GM21360 (cell line): ENCODE measurements at regions not wholly inside any gene's neighbourhood (a gene's known extent, or its start where the extent isn't known, plus 50 kb on each side); places are given as distances from the start of the nearest gene placed in this dataset.
A peak's percentile ranks its signal among the peaks of the same experiment; 100 is the strongest.
"Not testable (repeated sequence)": the region's sequence is repeated elsewhere in the genome, so short reads cannot be mapped to it uniquely, and the experiment has no call there.

Experiments used
- ATAC-seq: cut with Tn5 transposase; IDR thresholded peaks from one replicate; pipeline ENCODE4 v1.9.1; 2021; ENCODE audit warnings: mild to moderate bottlenecking, moderate library complexity; ENCODE audit not compliant: unreplicated experiment

- ATAC-seq, result no peak
These were observed 1000.0 kb downstream of the ADGRL2 start for GRCh38 chr1:82800721-82801120.

GRCh38 chr1:82799261-82799660 is 998.5 kb downstream of the ADGRL2 start:
- no peak for ATAC-seq

- peak; percentile 74 for ATAC-seq
These were observed 994.9 kb downstream of the ADGRL2 start for GRCh38 chr1:82795508-82796149.

- no peak for ATAC-seq
These were observed 991.4 kb downstream of the ADGRL2 start for GRCh38 chr1:82792151-82792550.

GRCh38 chr1:82790556-82790955 is 989.8 kb downstream of the ADGRL2 start:
- ATAC-seq, result no peak

GRCh38 chr1:82788660-82789059 is 987.9 kb downstream of the ADGRL2 start:
- no peak for ATAC-seq

- no peak for ATAC-seq
These were observed 987.3 kb downstream of the ADGRL2 start for GRCh38 chr1:82788038-82788437.

GRCh38 chr1:82786883-82787282 is 986.1 kb downstream of the ADGRL2 start:
- ATAC-seq, result no peak

GRCh38 chr1:82785268-82785790 is 984.6 kb downstream of the ADGRL2 start:
- ATAC-seq, result no peak

- no peak for ATAC-seq
These were observed 982.3 kb downstream of the ADGRL2 start for GRCh38 chr1:82783044-82783443.

GRCh38 chr1:82782599-82782998 is 981.9 kb downstream of the ADGRL2 start:
- ATAC-seq, result no peak

GRCh38 chr1:82778612-82779011 is 977.9 kb downstream of the ADGRL2 start:
- ATAC-seq, result no peak

- ATAC-seq, result no peak
These were observed 976.5 kb downstream of the ADGRL2 start for GRCh38 chr1:82777240-82777639.

GRCh38 chr1:82776730-82777129 is 976.0 kb downstream of the ADGRL2 start:
- ATAC-seq, result not testable (repeated sequence)

GRCh38 chr1:82775406-82776000 is 974.8 kb downstream of the ADGRL2 start:
- ATAC-seq, result no peak

GRCh38 chr1:82762829-82763532 is 962.2 kb downstream of the ADGRL2 start:
- ATAC-seq, result no peak

- ATAC-seq, result no peak
These were observed 958.3 kb downstream of the ADGRL2 start for GRCh38 chr1:82759035-82759434.

GRCh38 chr1:82755671-82756070 is 954.9 kb downstream of the ADGRL2 start:
- ATAC-seq, result no peak

- no peak for ATAC-seq
These were observed 954.5 kb downstream of the ADGRL2 start for GRCh38 chr1:82755191-82755590.

- ATAC-seq, result no peak
These were observed 951.3 kb downstream of the ADGRL2 start for GRCh38 chr1:82752046-82752445.

GRCh38 chr1:82733645-82734044 is 932.9 kb downstream of the ADGRL2 start:
- ATAC-seq, result no peak

- no peak for ATAC-seq
These were observed 930.5 kb downstream of the ADGRL2 start for GRCh38 chr1:82731216-82731615.
